ENCODE measurements at regions not wholly inside any gene's neighbourhood (a gene's known extent, or its start where the extent isn't known, plus 50 kb on each side); places are given as distances from the start of the nearest gene placed in this dataset.

GRCh38 chr1:143661418-143662101, 310.2 kb downstream of the FAM72C start:
- H3K4me3 Mint-ChIP-seq (ENCODE audit: unreplicated experiment) = no peak overlapping the region
- H3K4me1 Mint-ChIP-seq (ENCODE audit: insufficient read depth, unreplicated experiment) = peaks cover 6% of the 10 kb centered on the region
- intact Hi-C loops (cut with micrococcal nuclease) = no loop called here
- TF ChIP-seq, protein P1, sequence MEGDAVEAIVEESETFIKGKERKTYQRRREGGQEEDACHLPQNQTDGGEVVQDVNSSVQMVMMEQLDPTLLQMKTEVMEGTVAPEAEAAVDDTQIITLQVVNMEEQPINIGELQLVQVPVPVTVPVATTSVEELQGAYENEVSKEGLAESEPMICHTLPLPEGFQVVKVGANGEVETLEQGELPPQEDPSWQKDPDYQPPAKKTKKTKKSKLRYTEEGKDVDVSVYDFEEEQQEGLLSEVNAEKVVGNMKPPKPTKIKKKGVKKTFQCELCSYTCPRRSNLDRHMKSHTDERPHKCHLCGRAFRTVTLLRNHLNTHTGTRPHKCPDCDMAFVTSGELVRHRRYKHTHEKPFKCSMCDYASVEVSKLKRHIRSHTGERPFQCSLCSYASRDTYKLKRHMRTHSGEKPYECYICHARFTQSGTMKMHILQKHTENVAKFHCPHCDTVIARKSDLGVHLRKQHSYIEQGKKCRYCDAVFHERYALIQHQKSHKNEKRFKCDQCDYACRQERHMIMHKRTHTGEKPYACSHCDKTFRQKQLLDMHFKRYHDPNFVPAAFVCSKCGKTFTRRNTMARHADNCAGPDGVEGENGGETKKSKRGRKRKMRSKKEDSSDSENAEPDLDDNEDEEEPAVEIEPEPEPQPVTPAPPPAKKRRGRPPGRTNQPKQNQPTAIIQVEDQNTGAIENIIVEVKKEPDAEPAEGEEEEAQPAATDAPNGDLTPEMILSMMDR (IDR thresholded peaks at IDR 0.05; ENCODE audit: unreplicated experiment) = no peak
- no peak overlapping the region for H3K27ac Mint-ChIP-seq (ENCODE audit: low read depth, unreplicated experiment)
- H3K27me3 Mint-ChIP-seq (ENCODE audit: insufficient read depth, unreplicated experiment) = peaks cover 66% of the 10 kb centered on the region
- ChIA-PET POLR2A (no interaction called here), CTCF (no interaction called here)
- BruUV-seq (replicated peaks) = no TSS peak
- DNase-seq (ENCODE audit: unreplicated experiment) = no peak
- H3K36me3 Mint-ChIP-seq (ENCODE audit: insufficient read depth, unreplicated experiment) = no peaks in the 10 kb centered on the region
- peaks cover 21% of the 10 kb centered on the region for H3K9me3 Mint-ChIP-seq (ENCODE audit: unreplicated experiment)

- ChIA-PET POLR2A (no interaction called here), CTCF (no interaction called here)
- H3K4me3 Mint-ChIP-seq (ENCODE audit: unreplicated experiment) = no peak overlapping the region
- H3K9me3 Mint-ChIP-seq (ENCODE audit: unreplicated experiment) = peaks cover 21% of the 10 kb centered on the region
- no TSS peak for BruUV-seq (replicated peaks)
- peaks cover 6% of the 10 kb centered on the region for H3K4me1 Mint-ChIP-seq (ENCODE audit: insufficient read depth, unreplicated experiment)
- no peaks in the 10 kb centered on the region for H3K36me3 Mint-ChIP-seq (ENCODE audit: insufficient read depth, unreplicated experiment)
- no peak for DNase-seq (ENCODE audit: unreplicated experiment)
- intact Hi-C loops (cut with micrococcal nuclease) = no loop called here
- TF ChIP-seq, protein P1 (IDR thresholded peaks at IDR 0.05; ENCODE audit: unreplicated experiment) = no peak
- no peak overlapping the region for H3K27ac Mint-ChIP-seq (ENCODE audit: low read depth, unreplicated experiment)
- peaks cover 75% of the 10 kb centered on the region for H3K27me3 Mint-ChIP-seq (ENCODE audit: insufficient read depth, unreplicated experiment)
Measured at GRCh38 chr1:143660354-143660941, 311.3 kb downstream of the FAM72C start.

GRCh38 chr1:143653429-143653802, 318.4 kb downstream of the FAM72C start:
- CTCF ChIA-PET = no interaction called here
- POLR2A ChIA-PET = no interaction called here
- DNase-seq (ENCODE audit: unreplicated experiment) = no peak
- intact Hi-C loops (cut with micrococcal nuclease) = no loop called here
- Mint-ChIP-seq H3K4me1 (ENCODE audit: insufficient read depth, unreplicated experiment) (no peaks in the 10 kb centered on the region), H3K9me3 (ENCODE audit: unreplicated experiment) (no peaks in the 10 kb centered on the region), H3K27ac (ENCODE audit: low read depth, unreplicated experiment) (no peak overlapping the region), H3K36me3 (ENCODE audit: insufficient read depth, unreplicated experiment) (no peaks in the 10 kb centered on the region), H3K4me3 (ENCODE audit: unreplicated experiment) (no peak overlapping the region), H3K27me3 (ENCODE audit: insufficient read depth, unreplicated experiment) (peaks cover 54% of the 10 kb centered on the region)
- BruUV-seq (replicated peaks) = no TSS peak
- TF ChIP-seq, protein P1 (IDR thresholded peaks at IDR 0.05; ENCODE audit: unreplicated experiment) = no peak

- BruUV-seq (replicated peaks) = no TSS peak
- no peaks in the 10 kb centered on the region for H3K36me3 Mint-ChIP-seq (ENCODE audit: insufficient read depth, unreplicated experiment)
- H3K9me3 Mint-ChIP-seq (ENCODE audit: unreplicated experiment) = no peaks in the 10 kb centered on the region
- no peaks in the 10 kb centered on the region for H3K4me1 Mint-ChIP-seq (ENCODE audit: insufficient read depth, unreplicated experiment)
- H3K4me3 Mint-ChIP-seq (ENCODE audit: unreplicated experiment) = no peak overlapping the region
- H3K27ac Mint-ChIP-seq (ENCODE audit: low read depth, unreplicated experiment) = no peak overlapping the region
- intact Hi-C loops (cut with micrococcal nuclease) = no loop called here
- POLR2A ChIA-PET = no interaction called here
- TF ChIP-seq, protein P1 (IDR thresholded peaks at IDR 0.05; ENCODE audit: unreplicated experiment) = no peak
- no peak for DNase-seq (ENCODE audit: unreplicated experiment)
- H3K27me3 Mint-ChIP-seq (ENCODE audit: insufficient read depth, unreplicated experiment) = peaks cover 54% of the 10 kb centered on the region
- CTCF ChIA-PET = no interaction called here
Measured at GRCh38 chr1:143652744-143653428, 318.9 kb downstream of the FAM72C start.
